ENCODE measurements at regions not wholly inside any gene's neighbourhood (a gene's known extent, or its start where the extent isn't known, plus 50 kb on each side); places are given as distances from the start of the nearest gene placed in this dataset.

DNA sequence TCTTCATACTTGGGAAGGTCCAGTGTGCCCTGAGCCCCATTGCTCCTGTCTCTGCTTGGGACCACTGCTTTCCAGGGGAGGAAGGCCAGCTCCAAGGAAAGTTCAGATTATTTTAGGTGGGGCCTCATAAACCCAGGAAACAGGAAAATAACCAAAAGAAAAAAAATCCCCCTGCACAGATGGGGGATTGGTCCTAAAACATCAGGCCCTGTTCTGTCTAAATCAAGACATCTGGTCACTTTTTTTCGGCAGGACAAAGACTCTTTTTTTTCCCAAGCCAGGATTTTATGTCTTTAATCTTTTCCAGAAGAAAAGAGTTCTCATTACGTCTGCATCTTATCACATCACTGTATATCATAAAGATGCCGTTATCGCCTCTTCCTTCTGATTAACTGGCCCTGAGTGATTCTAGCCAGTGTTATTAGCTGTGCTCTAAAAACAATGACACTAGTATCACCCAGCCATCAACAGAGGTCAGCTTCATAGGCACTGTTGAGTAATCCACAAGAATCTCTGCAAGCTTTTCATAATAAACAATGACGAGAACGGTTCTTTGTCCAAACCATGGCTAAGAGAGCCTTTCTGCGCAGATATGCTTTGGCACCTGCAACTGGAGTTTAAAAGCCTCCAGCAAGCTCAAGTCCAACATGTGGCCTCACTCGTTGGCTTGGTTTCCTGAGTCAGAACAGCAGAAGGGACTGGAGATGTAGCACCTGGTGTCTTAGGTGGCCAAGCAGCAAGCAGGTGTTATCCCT is 138.2 kb downstream of the VAPA start:
- TF ChIP-seq, protein P1, sequence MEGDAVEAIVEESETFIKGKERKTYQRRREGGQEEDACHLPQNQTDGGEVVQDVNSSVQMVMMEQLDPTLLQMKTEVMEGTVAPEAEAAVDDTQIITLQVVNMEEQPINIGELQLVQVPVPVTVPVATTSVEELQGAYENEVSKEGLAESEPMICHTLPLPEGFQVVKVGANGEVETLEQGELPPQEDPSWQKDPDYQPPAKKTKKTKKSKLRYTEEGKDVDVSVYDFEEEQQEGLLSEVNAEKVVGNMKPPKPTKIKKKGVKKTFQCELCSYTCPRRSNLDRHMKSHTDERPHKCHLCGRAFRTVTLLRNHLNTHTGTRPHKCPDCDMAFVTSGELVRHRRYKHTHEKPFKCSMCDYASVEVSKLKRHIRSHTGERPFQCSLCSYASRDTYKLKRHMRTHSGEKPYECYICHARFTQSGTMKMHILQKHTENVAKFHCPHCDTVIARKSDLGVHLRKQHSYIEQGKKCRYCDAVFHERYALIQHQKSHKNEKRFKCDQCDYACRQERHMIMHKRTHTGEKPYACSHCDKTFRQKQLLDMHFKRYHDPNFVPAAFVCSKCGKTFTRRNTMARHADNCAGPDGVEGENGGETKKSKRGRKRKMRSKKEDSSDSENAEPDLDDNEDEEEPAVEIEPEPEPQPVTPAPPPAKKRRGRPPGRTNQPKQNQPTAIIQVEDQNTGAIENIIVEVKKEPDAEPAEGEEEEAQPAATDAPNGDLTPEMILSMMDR (conservative IDR thresholded peaks at IDR 0.05; ENCODE audit: low read length): no peak
- no peak for TF ChIP-seq EZH2phosphoT487 (IDR thresholded peaks at IDR 0.05; ENCODE audit: borderline replicate concordance)
